ENCODE measurements at regions not wholly inside any gene's neighbourhood (a gene's known extent, or its start where the extent isn't known, plus 50 kb on each side); places are given as distances from the start of the nearest gene placed in this dataset.

- TF ChIP-seq CTCF (conservative IDR thresholded peaks at IDR 0.05 in 1 of 2, IDR thresholded peaks at IDR 0.05 in 1 of 2; ENCODE audit: extremely low read depth in 1 of 2, insufficient read depth in 1 of 2, low read depth in 1 of 2, low read length in 2 of 2) (no peak), EZH2 (IDR thresholded peaks at IDR 0.05; ENCODE audit: borderline replicate concordance, low read length) (no peak)
These were observed 383.1 kb upstream of the PAPPA start for GRCh38 chr9:115770521-115770920.

Measured in mammary epithelial cell (primary cell).